ENCODE measurements at regions not wholly inside any gene's neighbourhood (a gene's known extent, or its start where the extent isn't known, plus 50 kb on each side); places are given as distances from the start of the nearest gene placed in this dataset.

DNA sequence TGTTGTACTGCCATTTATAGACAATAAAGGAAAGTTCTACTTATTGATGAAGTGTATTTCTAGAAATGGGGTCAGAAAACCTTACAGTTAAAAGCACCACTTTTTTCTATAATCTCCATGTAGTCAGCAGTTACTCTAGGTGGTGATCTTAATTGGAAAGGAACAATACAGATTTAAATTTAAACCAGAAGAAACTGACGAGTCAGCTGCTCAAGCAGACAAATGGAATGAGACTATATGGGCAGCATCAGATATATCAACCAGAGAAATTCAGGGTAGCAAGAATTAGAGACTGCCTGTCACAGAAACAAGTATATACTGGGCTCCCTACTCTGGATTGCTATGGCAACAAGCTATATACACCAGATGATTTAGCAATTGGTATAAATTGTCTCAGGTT, 99.6 kb upstream of the SCG2 start:
- no peak for DNase-seq

DNA sequence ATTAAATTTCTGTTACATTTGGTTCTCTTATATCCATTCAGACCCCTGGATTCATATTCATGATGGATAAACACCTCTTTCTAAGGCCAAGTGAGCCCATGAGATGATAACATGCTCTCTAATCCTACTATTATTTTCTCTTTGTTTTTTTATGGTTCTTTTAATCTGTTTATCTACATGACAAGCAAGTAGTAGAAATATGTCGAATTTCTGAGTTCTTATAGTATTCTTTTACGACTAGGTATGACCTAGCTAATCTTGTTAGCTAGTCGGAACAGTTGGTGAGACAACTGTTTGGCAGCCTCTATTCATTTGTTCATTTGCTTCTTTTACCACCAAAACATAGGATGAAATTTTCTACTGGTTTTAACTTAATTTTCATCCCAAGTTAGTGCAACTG, 98.1 kb upstream of the SCG2 start:
- no peak for DNase-seq

DNA sequence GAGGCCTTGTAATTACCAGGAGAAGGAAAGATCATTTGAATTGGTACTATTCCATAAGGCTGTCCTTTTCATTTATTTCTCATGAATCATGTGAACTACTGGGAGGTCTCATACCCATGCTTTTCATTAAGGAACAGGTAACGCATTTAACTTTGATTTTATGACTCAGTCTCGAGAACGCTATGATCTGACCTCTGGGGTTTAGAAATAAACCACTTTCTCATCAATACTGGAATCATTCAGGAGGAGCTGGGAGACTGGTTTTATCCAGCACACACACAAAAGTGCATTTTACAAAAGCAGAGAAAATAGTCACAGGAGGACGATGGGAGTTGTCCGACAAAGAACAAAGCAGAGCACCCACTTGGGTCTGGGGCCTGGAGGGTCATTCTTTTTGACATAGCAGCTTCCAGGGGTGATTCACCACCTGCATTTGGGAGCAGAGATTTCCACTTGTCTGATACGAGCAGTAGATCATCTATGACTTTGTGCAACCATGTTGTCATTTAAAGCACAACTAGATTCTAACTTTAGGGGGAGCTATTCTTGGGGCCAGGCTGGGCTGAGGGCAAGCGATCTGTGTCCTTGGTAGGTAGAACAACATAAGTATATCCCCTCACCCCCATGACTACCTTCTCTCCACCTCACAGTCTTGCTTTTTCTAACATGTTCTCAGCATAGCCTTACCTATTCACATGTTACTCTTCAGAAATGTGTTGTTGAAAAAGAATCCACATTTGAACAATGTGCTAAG, 95.9 kb upstream of the SCG2 start:
- DNase-seq, result no peak

DNA sequence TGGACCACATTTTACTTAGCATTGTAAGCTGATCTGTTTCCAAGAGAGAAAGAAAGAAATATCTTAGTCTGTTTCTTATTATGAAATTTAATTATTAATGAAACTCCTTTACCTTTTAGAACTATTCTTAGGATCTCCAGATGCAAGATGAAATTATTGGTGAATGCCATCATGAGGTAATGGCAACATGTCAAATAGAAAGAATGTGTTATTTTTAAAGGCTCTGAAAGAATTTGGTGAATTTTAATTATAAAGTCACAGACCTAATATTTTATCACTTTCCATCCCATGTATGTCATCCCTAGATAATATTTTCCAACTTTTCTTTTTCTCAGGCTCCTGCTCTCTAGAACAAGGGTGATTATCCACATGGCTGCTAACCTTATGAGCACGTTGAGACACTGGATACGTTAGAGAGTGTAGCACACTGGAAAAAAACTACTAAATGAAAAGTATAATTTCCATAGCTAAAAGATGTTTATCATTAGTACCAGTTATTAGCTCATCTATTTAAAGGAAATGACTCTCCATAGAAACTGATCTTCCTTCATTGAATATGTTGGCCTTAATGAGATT, 95.2 kb upstream of the SCG2 start:
- DNase-seq, result no peak

DNA sequence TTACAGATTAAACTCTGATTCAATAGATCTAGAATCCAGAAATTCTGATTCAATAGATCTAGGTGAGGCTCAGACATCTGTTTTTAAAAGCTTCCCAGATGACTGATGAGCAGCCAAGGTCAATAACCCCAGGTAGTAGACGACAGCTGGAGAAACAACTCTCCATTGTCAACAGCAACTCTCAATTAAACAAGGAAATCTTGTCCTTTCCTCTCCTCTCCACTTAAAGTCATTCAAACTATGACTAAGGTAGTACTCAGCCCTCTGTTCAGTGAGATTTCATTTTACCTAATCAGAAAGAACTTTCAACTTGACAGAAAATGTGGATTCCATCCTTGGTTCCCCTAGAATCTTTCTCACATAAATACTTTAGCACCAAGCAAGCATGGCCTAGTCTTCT, 94.6 kb upstream of the SCG2 start:
- DNase-seq, result peak; percentile 14

DNA sequence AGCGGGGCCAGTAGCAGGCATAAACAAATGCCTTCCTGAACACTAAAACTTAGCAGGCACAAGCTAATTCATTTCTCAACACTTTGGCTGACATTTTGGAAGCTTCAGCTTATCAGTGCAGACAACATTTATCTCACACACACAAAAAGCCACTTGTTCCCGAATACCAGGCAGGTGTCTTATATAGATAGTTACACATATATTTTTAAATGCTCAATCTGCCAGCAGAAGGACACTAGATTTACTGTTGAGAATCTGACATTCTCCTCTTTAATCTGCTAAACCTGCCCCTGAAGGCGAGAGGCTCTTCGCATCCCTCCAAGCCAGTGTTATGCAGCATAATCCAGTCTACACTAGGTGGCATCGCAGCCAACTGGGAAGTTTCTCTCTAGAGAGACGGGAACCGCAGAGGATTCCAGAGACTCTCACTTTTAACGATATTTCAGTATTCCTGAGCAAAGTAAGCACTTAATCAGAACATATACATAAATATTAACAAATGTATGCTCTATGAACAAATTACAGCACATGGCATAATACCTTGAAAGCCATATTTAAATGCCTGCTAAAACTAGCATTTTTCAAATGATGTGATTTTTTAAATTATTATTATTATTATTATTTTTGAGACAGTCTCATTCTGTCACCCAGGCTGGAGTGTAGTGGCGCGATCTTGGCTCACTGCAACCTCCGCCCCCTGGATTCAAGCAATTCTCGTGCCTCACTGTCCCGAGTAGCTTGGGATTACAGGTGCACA, 90.2 kb upstream of the SCG2 start:
- peak; percentile 27 for DNase-seq

DNA sequence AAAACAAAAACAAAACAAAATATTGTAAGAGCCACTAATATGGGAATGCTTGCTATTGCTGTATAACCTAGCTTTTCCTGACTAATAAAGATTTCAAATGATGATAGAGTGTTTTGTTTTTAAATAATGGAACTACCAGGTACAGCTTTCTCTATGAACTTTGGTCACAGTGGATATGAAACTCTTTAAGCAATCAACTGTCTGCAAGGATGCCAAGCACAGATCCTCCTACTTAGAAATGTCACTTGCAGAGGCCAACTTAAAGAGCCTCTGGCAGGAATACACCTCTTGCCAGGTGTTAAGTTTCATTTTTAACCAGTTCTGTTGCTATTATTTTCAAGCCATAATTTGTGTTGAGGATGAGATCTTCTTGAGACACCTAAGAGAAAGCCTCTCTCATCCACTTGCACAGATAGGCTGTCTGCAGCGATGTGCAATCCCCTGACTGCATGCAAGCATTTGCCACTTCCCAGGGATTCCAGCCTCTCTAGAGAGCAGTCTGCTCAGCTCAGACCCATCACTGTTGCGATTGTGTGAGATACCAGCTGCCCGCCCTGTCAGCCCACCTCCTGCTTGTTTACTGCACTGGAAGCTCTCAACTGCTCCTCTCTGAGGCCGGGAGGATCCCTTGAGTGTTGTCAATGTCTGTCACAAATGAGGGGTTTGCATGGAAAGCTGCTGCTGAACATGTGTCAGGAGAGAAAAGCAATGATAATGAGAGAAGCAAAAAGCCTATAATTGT, 86.1 kb upstream of the SCG2 start:
- DNase-seq, result peak; percentile 18

DNA sequence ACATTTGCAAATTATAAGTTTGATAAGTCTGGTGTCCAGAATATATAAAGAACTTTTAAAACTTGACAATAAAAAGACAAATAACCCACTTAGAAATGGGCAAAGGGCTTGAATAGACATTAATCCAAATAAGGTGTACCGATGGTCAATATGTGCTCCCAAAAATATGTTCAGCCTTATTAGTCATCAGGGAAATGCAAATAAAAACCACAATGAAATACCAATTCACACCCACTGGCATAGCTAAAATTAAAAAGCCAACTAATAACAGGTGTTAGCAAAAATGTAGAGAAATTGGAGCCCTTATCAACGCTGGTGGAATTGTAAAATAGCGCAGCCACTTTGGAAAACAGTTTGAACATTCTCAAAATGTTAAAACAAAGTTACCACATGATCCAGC, 79.0 kb upstream of the SCG2 start:
- no peak for DNase-seq

DNA sequence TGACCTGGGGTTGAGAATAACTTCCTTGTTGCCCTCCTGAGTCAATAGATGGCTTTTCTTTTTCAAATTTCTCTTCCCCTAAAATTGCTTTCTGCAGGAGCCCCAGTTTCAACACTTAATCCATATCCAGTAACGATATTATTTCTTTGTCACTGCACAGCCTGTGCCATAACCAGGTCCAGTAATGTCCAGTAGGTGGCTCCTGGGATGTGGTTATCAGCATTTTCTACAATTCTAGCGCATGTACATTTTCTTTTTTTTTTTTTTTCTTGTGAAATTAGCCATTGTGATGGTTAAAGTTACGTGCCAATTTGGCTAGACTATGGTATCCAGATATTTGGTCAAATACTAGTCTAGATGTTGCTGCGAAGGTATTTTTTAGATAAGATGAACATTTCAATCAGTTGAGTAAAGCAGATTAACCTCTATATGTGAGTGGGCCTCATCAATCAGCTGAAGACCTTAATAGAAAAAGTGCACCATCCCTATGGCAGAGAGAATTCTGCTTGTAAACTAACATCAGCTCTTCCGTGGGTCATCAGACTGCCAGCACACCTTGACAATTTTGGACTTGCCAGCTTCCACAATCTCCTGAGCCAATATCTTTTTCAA, 72.9 kb upstream of the SCG2 start:
- no peak for DNase-seq

DNA sequence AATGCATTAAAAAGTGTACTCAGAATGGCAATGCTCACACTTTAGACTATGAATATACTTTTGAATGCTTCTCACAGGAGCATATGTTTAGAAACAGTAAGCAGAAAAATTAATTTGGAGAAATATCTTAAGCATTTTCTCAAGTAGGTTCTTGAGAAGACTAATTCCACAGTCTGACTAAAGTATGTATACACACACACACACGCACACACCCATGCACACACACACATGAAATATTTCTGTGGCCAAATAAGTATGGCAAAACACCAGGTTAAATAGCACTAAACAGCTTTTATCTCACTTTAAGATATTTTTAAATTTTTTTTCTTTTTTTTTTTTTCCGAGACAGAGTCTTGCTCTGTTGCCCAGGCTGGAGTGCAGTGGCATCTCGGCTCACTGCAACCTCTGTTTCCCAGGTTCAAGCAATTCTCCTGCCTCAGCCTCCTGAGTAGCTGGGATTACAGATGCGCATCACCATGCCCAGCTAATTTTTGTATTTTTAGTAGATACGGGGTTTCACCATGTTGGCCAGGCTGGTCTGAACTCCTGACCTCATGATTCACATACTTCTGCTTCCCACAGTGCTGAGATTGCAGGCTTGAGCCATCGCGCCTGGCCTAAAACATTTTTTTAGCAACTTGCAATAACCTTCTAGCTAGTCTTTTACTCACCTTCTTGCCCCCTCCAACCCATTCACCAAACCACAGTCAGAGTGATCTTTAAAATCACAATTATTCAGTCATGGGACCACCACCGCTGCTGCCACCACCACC, 67.5 kb upstream of the SCG2 start:
- no peak for DNase-seq

DNA sequence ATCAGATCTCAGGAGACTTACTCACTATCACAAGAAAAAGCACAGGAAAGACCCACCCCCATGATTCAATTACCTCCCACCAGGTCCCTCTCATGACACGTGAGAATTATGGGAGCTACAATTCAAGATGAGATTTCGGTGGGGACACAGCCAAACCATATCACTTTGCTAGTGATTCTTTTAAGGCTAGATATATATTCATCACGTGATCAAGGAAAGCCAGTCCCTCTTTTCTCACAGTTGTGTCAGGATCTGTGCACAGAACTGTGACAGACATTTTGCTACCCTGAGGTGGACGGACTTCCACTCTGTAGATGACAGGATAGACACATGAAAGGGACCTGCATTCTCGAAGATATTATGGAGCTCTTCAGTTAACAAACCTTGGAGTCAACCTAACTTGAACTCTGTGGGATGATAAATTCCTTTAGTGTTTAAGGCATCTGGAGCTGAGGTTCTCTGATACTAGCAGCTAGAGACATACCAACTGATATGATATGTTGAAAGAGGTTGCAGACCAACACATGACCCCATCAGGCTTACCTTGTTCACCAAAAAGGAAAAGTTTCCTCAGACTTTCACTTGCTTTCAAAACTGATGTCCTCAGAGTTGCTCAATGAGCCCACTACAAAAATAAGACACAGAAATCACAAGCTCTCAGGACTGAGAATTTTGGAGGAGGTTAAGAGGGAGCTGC, 66.3 kb upstream of the SCG2 start:
- no peak for DNase-seq

DNA sequence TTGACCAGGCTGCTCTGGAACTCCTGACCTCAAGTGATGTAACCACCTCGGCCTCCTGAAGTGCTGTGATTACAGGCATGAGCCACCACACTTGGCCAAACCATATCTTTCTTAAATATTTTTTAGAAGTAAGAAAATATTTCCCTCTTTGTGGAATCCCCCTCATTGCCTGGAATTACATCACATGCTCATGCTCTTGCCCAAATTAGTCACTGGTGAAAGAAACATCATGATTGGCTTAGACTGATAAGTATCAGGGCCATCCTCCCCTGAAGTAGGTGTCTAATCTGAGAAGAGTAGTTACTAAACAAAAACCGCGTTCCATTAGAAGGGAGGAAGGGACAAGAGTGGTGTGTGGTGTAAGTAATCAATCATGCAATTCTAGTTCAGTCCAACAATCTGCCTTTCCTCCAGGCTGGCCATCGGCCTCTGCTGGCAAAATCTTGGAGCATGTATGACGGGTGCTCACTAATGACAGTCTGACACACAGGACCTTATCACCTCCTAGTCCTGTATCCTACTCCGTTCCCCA, 52.3 kb upstream of the SCG2 start:
- no peak for DNase-seq

DNA sequence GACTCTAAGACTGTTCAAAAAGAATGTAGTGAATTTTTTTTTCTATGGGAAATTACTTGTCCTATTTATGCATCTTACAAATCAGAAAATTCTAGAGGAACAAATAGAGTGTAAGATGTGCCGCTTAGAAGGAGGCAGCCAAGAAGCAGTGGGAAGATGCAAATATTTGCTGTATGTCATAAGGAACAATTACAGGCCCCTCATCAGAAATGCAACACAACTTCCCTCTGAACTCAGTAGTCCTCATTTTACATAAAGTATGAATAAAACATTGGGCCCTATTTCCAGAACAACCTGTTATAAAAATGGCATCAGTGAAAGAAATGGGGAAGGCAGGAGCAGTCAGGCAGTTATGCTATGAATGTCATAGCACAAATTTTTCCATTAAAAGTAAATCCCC, 50.7 kb upstream of the SCG2 start:
- no peak for DNase-seq

DNA sequence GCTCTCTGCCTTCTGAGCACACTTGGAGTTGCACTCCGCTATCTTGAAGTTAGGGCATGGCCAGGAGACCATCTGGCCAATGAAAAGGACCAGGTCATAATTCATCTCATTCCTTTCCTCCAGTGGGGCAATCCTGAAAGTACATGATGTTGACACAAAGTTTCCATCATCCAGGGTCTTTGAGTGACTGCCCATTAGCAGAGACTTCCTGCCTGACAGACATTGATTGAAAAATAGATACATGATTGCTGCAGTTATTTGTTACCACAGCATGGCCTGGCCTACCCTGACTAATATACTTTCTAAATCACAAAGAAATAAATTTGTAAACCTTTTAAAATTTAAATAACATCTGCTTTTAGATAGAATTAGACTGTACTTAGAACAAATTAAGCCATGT, 50.0 kb upstream of the SCG2 start:
- DNase-seq, result no peak
